SW480 (cell line): ENCODE measurements at regions not wholly inside any gene's neighbourhood (a gene's known extent, or its start where the extent isn't known, plus 50 kb on each side); places are given as distances from the start of the nearest gene placed in this dataset.
"Not testable (repeated sequence)": the region's sequence is repeated elsewhere in the genome, so short reads cannot be mapped to it uniquely, and the experiment has no call there.

Source experiments
- DNase-seq: peaks from one replicate; pipeline ENCODE4 v3.0.0-alpha.2; 2016; ENCODE audit warnings: low spot score

DNA sequence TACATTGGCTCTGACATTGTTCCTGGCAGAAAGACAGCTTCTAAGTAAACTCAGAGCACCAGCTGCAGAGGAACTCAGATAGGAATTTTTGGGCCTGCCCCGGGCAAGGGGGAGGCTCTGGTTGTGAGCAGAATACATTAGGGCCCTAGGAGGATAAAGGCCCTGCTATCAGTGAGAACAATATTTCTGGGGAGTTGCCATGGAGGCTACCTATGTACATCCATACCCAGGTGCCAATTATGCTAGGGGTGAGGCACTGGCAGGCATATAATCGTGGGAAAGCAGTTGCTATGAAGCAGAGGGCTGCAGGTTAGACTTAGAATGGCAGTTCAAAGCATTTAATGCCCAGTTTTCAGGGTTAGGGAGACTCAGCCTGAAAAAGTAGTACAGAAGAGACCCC lies 273.5 kb upstream of the EDA2R start:
- no peak for DNase-seq

DNA sequence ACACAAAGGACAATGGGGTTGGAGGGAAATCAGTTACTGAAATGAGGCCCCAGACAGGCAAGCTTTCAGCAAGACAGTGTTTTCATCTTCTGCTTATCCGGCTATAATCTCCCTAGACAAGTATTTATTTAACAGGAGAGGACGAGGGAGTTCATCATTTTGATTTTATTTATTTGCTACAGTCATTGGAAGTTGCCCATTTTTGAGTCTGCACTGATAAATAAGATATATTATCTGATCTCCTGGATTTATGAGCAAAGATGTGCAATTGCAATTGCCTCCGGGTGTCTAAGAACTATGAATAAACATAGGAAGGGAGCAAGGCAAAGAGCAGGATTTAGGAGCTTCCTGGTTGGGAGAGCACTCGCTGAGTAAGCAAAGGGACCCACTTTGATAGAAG lies 263.2 kb upstream of the EDA2R start:
- DNase-seq = no peak

DNA sequence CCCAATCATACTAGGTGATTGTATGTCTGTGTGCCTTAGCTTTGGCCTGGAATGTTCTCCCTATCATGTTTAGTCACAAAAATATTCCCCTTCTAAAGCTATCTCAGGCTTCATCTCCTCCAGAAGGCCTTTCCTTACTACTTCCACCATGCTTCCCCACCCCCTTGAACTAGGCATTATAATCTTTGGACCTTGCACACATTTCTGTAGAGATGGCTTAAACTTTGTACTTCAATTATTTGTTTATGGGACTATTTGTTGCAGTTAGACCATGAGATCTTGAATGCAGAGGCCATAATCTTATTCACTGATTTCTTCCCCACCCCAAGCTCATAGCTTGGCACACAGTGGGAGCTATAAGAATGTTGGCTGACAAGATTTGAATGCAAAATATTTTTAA lies 262.0 kb upstream of the EDA2R start:
- no peak for DNase-seq

DNA sequence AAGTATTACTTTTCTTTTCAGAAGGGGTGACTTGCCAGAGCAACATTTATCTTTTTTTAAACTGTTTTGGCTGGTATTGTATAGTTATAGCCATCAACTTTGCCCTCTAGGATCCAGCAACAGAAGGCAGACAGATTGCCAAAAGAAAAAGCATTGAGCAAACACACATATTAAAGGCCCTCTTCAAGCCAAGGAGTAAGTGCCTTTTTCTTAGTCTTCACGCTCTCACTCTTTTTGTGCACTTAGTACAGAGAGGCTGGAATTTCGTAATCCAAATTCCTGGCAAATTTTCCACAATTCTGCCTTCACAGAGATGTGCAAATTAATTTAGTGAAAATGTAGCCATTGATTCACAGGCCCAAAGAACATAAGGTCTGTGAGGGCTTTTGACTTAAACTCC lies 253.1 kb upstream of the EDA2R start:
- no peak for DNase-seq

DNA sequence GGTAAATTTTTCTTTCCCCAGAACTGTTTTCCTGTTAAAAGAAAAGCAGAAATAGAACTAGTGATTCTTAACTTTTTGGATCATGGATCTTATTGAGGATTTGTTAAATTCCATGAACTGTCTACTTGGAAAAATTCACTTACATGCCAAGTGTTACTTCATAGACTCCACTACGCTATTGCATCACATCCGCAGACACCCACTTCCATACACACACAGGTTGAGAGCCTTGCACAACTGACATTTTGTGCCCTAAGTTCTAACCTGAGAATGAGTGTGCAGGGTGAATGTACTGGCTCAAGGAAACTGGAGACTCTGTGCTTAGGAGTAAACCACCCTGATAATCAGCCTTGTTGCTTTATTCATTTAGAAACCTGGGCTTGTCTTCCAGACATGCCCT lies 250.5 kb upstream of the EDA2R start:
- DNase-seq = no peak

DNA sequence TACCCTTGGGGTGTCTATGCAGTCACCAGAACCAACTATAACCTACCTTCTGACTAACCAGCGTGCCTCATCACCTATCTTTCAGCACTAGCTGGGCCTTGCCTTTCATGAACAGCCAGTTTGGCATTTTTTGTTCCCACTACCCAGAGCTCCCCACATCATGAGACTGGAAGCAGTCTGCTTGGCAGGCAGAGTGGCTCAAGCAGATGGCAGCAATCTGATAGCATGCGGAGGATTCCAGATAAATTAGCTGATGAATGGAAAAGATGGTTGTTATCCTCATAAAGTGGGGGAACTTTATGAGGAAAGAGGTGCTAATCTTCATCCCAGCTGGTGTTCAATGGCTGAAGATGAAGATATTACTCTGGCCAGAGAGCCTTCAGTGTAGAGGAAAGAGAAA lies 243.2 kb upstream of the EDA2R start:
- DNase-seq = no peak

DNA sequence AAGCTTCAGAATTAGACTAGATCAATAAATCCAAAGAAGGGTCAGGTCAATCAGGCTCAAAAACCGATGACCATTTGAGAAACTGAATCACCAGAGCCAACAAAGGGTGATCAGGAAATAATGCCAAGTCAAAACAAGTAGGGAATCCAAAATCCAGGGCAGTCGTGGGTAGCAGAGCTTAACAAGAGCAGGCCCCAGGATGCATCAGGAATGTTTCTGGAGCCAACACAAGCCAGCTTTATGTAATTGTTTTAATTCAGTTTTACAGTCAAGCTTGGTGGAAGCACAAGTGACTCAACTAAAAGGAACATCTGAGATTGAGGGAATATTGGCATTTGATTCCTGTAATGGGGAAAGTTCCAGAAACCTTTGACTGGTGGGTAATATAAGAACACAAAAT lies 237.9 kb upstream of the EDA2R start:
- DNase-seq = no peak

DNA sequence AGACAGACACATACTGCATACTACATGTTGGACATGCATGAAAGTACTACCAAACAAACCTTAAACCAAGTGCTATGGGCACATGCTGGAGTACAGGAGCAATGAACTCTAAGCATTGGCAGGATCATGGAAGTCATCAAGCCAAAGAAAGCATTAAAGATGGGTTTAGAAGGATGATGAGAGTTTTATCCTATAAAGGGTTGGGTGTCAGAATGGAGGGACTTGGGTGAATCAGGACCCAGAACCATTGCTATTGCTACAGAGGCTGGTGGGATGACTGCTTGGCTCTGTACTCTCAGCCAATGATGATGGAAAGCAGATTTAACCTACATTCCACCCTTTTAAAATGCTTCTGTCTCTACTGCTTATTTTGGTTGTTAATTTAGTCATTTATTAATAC lies 233.9 kb upstream of the EDA2R start:
- no peak for DNase-seq

DNA sequence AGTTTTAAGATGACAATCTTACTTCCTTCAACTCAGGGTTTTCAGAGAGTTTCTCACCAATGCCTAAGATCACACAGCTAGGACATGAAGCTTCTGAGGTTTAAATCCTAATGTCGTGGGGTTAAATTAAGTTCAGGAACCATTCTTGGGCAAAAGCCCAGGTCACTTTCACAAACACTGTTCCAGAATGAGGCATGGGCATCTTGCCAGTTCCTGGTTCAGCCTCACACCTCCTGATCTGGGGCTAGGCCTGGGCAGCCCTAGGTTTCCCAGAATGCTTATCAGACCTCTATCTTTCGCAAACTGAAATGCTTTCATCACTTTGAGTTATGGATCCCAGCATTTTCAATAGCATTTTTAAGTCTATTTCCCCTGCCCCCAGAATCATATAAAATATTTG lies 224.8 kb upstream of the EDA2R start:
- DNase-seq = no peak

DNA sequence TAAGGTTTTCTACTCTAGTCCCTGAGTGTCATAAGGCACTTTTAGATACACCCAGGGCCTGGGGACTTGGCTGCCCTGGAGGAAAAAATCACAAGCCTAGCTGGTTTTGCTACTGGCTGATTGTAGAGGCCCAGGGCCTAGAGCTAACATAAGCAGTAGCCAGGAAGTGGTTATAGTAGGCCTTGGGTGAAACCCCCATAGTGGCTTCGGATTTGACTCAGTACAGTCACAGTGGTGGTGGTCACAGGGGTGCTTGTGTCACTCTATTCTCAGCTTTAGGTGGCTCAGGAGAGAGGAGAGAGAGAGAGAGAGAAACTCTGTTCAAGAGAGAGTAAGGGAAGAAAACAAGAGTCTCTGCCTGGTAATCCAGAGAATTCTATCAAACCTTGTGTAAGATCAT lies 194.5 kb upstream of the EDA2R start:
- no peak for DNase-seq

DNA sequence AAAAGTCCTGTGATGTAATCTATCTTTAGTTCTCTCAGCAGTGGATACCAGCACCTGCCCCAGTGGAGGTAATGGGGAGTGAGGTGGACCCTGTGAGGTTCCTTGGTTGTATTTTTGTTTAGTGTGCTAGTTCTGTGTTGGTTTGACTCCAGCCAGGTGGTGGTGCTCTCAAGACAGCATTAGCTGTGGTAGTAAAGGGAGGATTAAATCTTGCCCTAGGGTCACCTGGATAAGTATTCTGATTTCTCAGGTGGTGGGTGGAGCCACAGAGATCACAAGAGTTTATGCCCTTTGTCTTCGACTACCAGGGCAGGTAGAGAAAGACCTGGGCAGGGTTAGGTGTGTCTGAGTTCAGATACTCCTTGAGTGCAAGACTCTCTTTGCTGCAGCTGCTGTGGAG lies 176.3 kb upstream of the EDA2R start:
- no peak for DNase-seq

DNA sequence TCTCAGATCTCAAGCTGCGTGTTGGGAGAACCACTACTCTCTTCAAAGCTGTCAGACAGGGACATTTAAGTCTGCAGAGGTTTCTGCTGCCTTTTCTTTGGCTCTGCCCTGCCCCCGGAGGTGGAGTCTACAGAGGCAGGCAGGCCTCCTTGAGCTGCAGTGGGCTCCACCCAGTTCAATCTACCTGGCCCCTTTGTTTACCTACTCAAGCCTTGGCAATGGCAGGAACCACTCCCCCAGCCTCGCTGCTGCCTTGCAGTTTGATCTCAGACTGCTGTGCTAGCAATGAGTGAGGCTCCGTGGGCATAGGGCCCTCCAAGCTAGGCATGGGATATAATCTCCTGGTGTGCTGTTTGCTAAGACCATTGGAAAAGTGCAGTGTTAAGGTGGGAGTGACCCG lies 155.6 kb upstream of the EDA2R start:
- not testable (repeated sequence) for DNase-seq

DNA sequence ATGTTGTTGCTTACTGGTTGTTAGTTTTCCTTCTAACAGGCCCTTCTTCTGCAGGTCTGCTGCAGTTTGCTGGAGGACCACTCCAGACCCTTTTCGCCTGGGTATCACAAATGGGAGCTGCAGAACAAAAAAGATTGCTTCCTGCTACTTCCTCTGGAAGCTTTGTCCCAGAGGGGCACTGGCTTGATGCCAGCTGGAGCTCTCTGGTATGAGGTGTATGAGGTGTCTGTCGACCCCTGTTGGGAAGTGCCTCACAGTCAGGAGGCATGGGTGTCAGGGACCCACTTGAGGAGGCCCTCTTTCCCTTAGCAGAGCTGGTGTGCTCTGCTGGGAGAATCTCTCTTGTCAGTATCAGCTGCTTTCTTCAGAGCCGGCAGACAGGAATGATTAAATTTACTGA lies 127.4 kb upstream of the EDA2R start:
- no peak for DNase-seq

DNA sequence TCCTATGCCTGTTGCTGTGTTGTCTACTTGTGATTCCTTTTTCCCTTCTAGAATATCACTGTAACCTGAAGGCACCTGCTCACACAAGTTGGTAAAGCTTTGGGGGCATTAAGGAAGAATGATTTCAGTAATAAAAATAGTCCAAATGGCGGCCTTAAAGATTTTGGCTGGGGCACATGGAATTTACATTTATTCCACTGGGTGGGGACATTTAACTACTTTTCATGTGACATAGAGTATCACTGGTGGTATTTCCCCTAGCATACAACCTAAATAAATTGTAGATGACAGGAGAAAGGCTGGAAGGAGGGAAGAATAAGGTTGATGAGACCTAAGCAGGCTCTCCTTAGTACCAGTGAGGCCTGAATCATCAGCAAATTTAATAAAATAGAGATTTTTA lies 121.8 kb upstream of the EDA2R start:
- no peak for DNase-seq

DNA sequence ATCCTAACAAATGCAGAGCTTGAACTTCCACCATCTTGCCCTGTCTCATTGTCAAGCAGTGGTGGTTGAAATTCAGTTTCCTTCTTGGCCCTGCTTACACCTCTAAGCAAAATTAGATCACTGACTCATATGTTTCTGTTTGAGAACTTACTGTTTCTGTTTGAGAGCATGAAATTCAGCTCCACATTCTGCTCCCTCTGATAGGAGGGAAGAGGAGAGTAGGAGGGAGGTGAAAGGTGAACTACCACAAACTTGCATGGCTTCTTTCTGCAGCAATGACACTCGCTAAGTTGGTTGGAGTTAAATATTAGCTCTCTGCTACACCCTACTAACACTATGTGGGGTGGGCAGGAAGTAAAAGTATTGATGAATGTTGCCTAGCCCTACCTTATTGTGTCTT lies 117.8 kb upstream of the EDA2R start:
- no peak for DNase-seq

DNA sequence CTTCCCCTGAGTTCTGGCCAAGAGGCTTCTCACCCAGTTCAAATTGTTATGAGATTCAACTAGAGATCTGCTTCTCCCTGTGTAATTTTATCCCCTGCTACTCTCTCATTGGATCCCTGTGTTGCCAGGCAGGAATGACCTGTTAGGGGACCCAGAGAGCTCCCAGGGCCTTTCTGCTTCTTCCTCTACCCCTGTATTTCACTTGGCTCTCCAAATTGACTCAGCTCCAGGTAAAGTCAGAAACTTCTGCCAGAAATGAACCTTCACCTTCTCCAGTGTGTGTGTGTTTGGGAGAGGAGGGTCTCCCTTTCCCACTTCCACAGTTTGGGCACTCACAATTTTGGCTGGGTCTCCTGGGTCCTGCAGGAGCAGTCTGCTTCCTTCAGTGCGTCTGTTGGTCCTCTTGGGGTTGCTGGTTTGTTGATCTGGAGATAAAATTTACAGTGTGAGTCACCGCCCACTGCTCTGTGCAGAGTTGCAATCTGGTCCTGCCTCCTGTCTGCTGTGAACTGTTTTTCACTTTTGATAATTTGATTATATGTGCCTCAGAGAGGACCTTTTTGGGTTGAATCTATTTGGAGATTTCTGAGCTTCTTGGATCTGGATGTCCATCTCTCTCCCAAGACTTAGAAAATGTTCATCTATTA lies 112.4 kb upstream of the EDA2R start:
- no peak for DNase-seq

DNA sequence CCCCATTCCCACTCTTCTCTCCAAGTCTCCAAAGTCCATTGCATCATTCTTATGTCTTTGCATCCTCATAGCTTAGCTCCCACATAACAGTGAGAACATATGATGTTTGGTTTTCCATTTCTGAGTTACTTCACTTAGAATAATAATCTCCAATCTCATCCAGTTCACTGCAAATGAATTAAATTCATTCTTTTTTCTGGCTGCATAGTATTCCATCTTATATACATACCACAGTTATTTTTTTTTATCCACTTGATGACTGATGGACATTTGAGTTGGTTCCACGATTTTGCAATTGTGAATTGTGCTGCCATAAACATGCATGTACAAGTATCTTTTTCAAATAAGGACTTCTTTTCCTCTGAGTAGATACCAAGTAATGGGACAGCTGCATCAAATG lies 105.6 kb upstream of the EDA2R start:
- not testable (repeated sequence) for DNase-seq

DNA sequence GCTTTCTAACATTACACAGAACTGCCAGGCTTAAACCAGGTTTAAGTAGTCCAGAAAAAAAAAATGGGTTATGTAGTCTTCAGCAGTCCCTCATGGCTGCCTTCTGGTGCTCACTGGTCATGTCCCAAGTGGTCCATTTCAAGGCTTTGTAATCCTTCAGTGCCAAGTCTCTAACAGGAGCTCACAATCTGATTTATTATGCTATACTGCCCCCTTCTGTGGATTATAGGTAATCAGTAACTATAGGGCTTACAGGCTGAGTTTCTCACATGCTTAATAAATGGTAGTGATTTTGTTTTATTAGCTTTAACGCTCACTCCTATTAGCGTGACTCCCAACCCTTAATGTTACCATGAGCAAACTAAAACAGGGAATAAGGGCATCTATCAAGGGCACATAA lies 92.5 kb upstream of the EDA2R start:
- peak; percentile 31 for DNase-seq

DNA sequence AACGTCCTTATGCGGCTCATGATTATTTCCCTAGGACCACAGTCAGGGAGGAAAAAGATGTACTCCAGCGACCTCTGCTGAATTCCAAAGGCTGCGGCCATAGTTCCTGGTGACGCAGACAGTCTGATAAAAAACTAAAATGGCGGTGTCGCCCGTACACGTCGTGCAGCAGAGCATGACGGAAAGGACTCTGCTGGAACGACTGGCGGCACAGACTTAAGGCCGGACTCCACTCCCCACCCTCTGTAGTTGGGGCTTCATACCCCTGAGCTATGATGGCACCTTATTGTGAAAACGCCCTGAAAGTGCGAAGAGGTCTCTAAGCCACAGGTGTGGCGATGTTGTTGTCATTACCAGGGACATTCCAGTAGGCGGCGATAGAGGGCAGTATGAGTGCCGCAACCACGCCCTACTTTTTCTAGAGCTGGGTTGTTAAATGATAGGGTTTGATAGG lies 90.0 kb upstream of the EDA2R start:
- no peak for DNase-seq

DNA sequence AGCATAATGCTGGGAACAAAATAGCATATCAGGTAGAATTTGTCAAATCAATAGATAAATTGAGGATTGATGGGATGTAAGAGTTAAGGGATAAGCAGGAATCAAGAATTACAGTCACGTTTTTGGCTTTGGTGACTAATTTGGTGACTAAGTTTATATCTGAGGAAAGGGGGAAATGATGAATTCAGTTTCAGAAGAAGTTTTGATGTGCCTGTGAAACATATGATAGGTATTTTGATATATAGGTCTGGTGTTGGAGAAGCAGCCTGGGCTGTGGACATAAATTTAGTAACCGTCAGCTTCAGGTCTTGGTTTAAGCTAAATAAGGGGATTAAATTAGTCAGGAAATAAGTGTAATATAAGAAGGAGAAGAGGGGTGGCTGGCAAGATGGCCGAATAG lies 79.0 kb upstream of the EDA2R start:
- DNase-seq = no peak

DNA sequence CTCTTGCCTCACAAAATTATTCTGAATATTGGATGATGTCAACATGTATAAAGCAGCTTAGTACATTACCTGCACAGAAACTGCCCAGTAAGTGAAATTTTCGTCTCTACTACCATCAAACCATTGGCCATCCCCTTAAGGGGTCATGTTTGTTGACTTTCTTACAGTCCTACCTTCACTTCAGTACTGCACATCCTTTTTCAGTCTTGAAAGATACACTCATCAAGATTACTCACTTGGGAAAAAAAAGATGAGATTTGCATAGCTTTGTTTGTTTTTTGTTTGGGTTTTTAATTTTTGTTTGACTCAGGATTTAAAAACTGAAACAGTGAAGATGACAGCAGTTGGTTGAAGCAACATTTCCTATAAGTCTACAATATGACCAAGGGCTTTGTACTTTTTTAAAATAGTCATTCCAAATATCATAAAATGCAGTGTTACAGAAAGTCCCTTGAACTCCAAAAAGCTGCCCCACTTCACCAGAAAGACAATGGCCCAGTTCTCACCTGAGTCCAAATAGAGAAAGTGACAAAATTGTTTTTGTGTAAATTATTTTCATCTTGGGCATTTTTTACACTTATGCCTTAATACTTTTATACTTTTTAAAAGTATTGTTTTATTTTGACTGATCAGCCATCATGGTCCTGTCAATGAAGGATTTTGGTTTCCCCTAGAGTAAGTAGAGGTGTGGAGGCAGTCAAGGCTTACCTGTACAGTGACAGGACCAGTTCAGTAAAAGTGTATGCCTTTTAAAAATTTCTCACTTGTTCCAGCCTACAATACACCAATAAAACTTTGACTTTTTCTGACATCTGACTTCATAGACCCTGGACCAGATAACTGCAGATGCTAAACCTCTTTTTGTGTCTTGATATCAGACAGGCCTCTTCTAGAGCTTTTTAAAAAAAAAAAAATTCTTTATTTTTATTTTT lies 59.7 kb upstream of the EDA2R start:
- no peak for DNase-seq

DNA sequence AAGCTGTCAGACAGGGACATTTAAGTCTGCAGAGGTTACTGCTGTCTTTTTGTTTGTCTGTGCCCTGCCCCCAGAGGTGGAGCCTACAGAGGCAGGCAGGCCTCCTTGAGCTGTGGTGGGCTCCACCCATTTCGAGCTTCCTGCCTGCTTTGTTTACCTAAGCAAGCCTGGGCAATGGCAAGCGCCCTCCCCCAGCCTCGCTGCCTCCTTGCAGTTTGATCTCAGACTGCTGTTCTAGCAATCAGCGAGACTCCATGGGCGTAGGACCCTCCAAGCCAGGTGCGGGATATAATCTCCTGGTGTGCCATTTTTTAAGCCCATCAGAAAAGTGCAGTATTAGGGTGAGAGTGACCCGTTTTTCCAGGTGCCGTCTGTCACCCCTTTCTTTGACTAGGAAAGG lies 53.6 kb upstream of the EDA2R start:
- not testable (repeated sequence) for DNase-seq
